Fibroblast of mammary gland (primary cell): ENCODE measurements at regions not wholly inside any gene's neighbourhood (a gene's known extent, or its start where the extent isn't known, plus 50 kb on each side); places are given as distances from the start of the nearest gene placed in this dataset.

Experiments
- DNase-seq: peaks from one replicate; pipeline ENCODE4 v3.0.0-alpha.2; 2010; ENCODE audit warnings: low read depth
- H3K4me3 ChIP-seq: 2 replicates; pipeline ENCODE4 v1.5.1; 2011; ENCODE audit warnings: low read depth, mild to moderate bottlenecking, low read length, moderate library complexity; ENCODE audit not compliant: control insufficient read depth
- TF ChIP-seq, protein P1 (sequence below): conservative IDR thresholded peaks from 2 replicates; pipeline ENCODE4 v1.5.1; 2011; ENCODE audit warnings: low read depth, low read length, inconsistent platforms; ENCODE audit not compliant: control insufficient read depth, insufficient read depth

DNA sequence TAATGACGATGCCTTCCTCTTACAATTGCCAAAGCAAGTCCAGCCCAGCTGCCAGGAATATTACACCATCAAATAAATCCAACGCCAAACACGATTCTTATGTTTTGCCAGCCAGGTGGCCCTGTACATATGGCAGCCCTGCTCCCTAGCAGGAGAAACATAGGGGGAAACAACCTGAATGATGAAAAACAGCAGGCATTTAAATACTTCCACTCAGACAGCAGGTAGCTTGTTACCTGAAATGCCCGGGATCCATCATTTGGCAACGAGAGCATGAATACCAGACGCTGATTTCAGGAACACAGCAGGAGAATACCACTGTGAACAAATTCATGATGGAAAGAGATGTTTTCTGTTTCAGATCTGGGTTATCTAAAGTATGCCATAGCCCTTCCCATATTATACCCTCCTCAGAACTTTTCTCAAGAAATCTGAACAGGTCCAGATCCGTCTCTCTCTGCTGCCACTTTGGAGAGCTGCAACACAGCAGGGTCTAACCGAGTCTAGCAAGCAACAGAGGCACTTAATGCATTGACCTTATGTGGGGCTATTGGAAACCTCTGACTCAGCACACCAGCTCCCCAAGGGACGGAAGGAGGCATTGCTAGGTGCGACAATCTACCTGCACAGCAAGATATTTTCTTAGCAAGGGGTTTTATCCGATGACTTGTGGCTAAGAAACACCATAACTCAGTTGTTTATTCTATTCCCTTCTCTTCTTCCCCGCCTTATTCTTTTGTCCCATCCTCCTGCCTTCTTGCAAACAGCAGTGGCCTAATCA is 166.3 kb downstream of the BARHL2 start:
- DNase-seq, result no peak
- TF ChIP-seq, protein P1, sequence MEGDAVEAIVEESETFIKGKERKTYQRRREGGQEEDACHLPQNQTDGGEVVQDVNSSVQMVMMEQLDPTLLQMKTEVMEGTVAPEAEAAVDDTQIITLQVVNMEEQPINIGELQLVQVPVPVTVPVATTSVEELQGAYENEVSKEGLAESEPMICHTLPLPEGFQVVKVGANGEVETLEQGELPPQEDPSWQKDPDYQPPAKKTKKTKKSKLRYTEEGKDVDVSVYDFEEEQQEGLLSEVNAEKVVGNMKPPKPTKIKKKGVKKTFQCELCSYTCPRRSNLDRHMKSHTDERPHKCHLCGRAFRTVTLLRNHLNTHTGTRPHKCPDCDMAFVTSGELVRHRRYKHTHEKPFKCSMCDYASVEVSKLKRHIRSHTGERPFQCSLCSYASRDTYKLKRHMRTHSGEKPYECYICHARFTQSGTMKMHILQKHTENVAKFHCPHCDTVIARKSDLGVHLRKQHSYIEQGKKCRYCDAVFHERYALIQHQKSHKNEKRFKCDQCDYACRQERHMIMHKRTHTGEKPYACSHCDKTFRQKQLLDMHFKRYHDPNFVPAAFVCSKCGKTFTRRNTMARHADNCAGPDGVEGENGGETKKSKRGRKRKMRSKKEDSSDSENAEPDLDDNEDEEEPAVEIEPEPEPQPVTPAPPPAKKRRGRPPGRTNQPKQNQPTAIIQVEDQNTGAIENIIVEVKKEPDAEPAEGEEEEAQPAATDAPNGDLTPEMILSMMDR, result no peak
- no peak overlapping the region for H3K4me3 ChIP-seq

- H3K4me3 ChIP-seq, result no peak overlapping the region
- TF ChIP-seq, protein P1, result no peak
- no peak for DNase-seq
Observed at GRCh38 chr1:90544356-90544755, 172.7 kb downstream of the BARHL2 start.

DNA sequence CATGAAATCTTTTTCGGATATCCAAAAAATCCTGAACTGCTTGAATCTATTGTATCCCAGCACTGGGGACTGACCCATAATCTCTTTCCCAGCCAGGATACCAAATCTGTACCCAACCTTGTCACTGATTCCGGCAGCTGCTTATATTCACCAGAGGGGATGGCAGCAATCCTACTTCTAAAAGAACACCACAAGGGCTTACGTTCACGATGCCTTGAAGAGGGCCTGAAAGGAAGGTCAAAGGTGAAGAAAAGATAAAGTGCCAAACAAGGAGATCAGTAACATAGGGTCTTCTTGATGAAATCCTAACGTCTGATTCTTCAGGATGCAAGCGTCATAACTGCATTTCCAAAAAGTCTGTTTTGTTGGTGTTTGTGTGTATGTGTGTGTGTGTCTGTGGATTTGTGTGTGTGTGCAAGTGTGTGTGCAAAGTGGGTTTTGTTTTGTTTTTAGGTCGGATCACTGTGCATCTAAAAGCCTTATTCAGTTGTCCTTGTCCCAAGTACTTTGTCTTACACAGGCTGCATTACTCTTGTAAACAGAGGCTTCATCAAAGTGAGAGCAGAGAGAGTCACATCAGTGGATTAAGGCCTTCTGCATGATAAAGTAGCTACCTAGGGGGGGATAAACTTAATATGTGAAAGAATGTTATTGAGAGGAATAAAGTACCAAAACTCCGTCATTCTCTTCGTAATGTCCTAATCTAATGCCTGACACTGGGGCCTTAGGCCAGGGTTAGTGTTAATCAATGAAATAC is 179.3 kb downstream of the BARHL2 start:
- TF ChIP-seq, protein P1, result no peak
- no peak for DNase-seq

GRCh38 chr1:90534663-90535295 is 182.3 kb downstream of the BARHL2 start:
- no peak overlapping the region for H3K4me3 ChIP-seq
- TF ChIP-seq, protein P1, result no peak

More for the DNA sequence above, 179.3 kb downstream of the BARHL2 start:
- H3K4me3 ChIP-seq, result no peak overlapping the region

GRCh38 chr1:90534116-90534515 is 183.0 kb downstream of the BARHL2 start:
- no peak overlapping the region for H3K4me3 ChIP-seq
- no peak for DNase-seq
- TF ChIP-seq, protein P1, result no peak

More at GRCh38 chr1:90534663-90535295, 182.3 kb downstream of the BARHL2 start:
- DNase-seq, result no peak

DNA sequence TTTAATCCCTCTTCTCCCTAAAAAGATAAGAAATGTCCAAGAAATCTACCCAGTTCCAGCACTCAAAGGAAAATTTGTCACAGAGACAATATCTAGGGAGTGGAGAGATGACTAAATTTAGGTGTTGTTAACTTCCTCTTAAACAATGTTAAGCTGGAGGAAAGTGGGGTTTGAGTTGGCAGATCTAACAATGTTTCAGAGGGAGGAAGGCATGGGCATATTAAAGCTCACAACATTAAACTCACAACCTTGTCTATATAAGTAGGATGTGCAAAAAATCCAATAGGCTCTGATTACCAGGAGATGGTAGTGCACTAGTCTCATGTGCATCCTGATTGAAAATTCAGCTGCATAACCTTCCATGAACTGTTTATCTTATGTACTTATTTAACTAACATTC is 190.1 kb downstream of the BARHL2 start:
- DNase-seq, result no peak

More for the DNA sequence above, 190.1 kb downstream of the BARHL2 start:
- TF ChIP-seq, protein P1, result no peak
- H3K4me3 ChIP-seq, result no peak overlapping the region
